Stomach (tissue), 4 donors: ENCODE measurements at regions not wholly inside any gene's neighbourhood (a gene's known extent, or its start where the extent isn't known, plus 50 kb on each side); places are given as distances from the start of the nearest gene placed in this dataset.

ENCODE experiments used
- EP300 ChIP-seq: sonication (generic); formaldehyde crosslinking; IDR thresholded peaks from one replicate; pipeline ENCODE4 v1.6.1; 2017; ENCODE audit warnings: antibody characterized with exemption
- POLR2A ChIP-seq, 4 donors: fragments of 450-650 bp; IDR thresholded peaks; one replicate each; pipeline ENCODE4 v1.6.1; 2016; ENCODE audit warnings: antibody characterized with exemption in 4 of 4, control low read depth in 2 of 4, mild to moderate bottlenecking in 1 of 4, moderate library complexity in 1 of 4
- POLR2AphosphoS5 ChIP-seq, 3 donors: sonication (generic); formaldehyde crosslinking; IDR thresholded peaks; one replicate each; pipeline ENCODE4 v1.6.1; 2016; ENCODE audit warnings: antibody characterized with exemption in 3 of 3
- TF ChIP-seq, protein P1 (sequence below), 7 experiments: fragments of 450-650 bp in 4 of 7; fragments of 200-600 bp in 3 of 7; sonication (generic) in 3 of 7; IDR thresholded peaks; one replicate each; pipeline ENCODE4 v1.5.1; 2016 to 2019; ENCODE audit warnings: antibody characterized with exemption in 7 of 7, control low read depth in 2 of 7, mild to moderate bottlenecking in 1 of 7

DNA sequence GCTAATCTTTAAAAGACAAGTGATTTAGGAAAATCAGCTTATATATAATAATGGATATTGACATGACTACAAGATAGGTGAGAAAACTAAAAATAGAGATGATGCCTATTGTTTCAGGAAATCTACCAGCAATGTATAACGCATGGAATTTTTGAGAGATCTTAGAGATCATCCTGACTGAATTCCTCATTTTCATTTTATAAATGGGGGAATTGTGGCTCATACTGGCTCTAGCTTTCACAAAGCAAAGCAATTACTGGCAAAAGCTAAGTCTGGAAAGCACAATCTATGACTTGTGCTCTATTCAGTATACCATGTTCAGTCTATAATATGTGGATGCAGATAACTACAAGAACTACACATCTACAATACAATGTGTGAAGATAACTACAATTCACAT lies 51.9 kb upstream of the FANCL start:
- TF ChIP-seq, protein P1, sequence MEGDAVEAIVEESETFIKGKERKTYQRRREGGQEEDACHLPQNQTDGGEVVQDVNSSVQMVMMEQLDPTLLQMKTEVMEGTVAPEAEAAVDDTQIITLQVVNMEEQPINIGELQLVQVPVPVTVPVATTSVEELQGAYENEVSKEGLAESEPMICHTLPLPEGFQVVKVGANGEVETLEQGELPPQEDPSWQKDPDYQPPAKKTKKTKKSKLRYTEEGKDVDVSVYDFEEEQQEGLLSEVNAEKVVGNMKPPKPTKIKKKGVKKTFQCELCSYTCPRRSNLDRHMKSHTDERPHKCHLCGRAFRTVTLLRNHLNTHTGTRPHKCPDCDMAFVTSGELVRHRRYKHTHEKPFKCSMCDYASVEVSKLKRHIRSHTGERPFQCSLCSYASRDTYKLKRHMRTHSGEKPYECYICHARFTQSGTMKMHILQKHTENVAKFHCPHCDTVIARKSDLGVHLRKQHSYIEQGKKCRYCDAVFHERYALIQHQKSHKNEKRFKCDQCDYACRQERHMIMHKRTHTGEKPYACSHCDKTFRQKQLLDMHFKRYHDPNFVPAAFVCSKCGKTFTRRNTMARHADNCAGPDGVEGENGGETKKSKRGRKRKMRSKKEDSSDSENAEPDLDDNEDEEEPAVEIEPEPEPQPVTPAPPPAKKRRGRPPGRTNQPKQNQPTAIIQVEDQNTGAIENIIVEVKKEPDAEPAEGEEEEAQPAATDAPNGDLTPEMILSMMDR (IDR thresholded peaks at IDR 0.05): no peak
- TF ChIP-seq POLR2A (IDR thresholded peaks at IDR 0.05) (no peak), POLR2AphosphoS5 (IDR thresholded peaks at IDR 0.05) (no peak), EP300 (no peak)
